Nephron progenitor cell (in vitro differentiated cells): ENCODE measurements at regions not wholly inside any gene's neighbourhood (a gene's known extent, or its start where the extent isn't known, plus 50 kb on each side); places are given as distances from the start of the nearest gene placed in this dataset.
A peak's percentile ranks its signal among the peaks of the same experiment; 100 is the strongest.

Source experiments
- DNase-seq: peaks from one replicate; pipeline ENCODE4 v3.0.0; 2021
- H3K27ac Mint-ChIP-seq: 2 replicates; pipeline ENCODE4 v1.8.0; 2021; ENCODE audit warnings: mild to moderate bottlenecking, moderate library complexity, mixed read lengths
- H3K27me3 Mint-ChIP-seq: 2 replicates; pipeline ENCODE4 v1.8.0; 2021; ENCODE audit warnings: mild to moderate bottlenecking, low read depth, mixed read lengths; ENCODE audit not compliant: poor library complexity
- H3K36me3 Mint-ChIP-seq: 2 replicates; pipeline ENCODE4 v1.8.0; 2021; ENCODE audit warnings: low read depth, mixed read lengths
- H3K4me1 Mint-ChIP-seq: 2 replicates; pipeline ENCODE4 v1.8.0; 2021; ENCODE audit warnings: mixed read lengths
- H3K4me3 Mint-ChIP-seq: 2 replicates; pipeline ENCODE4 v1.8.0; 2021; ENCODE audit warnings: mild to moderate bottlenecking, moderate library complexity, mixed read lengths
- H3K9me3 Mint-ChIP-seq: 2 replicates; pipeline ENCODE4 v1.8.0; 2021; ENCODE audit warnings: mild to moderate bottlenecking, moderate library complexity, mixed read lengths
- CTCF ChIP-seq: fragments of 200-600 bp; sonication (generic); IDR thresholded peaks from 2 replicates; pipeline ENCODE4 v1.5.0; 2021; ENCODE audit warnings: antibody characterized with exemption

DNA sequence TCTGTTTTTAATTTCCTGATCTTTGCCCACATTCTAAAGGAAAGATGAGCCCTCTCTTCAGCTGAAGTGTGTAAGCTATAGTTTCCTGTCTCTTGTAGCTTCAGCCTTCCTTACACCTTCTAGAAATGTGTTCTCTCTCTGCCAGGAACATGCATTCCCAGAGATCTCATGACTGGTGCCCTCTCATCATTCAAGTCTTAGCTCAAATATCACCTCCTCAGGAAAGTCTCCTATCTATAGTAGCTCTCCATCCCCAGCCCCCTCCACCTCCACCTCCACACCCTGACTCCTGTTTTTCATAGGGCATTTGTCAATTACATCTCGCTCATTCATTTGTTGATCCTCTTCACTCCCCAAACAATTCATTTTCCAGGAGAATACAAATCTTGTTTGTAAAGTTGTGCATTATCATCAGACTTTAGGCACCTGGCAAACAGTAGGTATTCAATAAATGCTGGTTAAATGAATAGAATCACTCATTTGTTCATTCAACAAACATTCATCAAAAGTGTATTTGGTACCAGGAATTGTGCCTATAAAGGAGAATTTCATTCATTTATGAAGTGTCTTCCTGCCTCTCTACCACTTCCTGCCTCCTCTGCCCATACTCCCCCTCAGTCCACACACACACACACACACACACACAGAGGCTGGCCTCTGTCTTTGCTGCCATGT is 160.3 kb downstream of the BBOX1 start:
- Mint-ChIP-seq H3K36me3 (no peaks in the 10 kb centered on the region), H3K4me3 (no peak overlapping the region), H3K4me1 (peaks cover 57% of the 10 kb centered on the region), H3K9me3 (no peaks in the 10 kb centered on the region), H3K27me3 (no peaks in the 10 kb centered on the region), H3K27ac (peak overlapping the region; percentile 91)
- TF ChIP-seq CTCF, result no peak
- DNase-seq, result no peak

DNA sequence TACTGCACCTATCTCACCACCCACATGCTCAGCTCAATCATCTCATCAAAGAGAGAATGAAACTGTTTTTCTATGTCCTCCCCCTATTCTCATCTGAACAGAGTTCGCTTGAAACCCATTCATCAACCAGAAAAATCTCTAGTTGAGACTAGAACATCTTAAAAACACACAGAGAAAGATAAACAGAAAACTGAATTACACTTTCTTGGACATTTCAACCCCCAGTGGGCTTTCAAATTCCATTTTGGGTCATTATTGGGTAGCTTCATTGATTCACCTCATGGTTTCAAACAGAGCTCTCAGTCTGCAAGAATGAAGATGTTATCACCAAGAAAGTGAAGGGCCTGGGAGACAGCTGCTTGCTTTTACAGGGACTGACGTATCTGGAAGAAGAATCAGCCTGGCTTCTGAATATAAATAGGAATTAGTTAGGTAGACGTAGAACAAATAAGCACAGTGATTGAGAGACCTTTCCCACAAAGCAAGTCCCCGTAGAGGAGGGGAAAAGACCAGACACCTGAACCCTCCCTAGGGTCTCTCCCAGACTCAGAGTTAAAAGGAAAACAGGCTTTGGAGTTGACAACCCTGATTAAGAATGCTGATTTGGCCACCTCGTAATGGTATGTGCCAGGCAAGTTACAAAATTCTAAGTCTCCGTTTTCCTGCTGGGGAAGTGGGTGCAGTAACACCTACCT is 155.7 kb downstream of the BBOX1 start:
- H3K4me3 Mint-ChIP-seq, result no peak overlapping the region
- no peak for TF ChIP-seq CTCF
- peaks cover 57% of the 10 kb centered on the region for H3K4me1 Mint-ChIP-seq
- no peak for DNase-seq
- no peaks in the 10 kb centered on the region for H3K27me3 Mint-ChIP-seq
- no peaks in the 10 kb centered on the region for H3K36me3 Mint-ChIP-seq
- no peak overlapping the region for H3K27ac Mint-ChIP-seq
- H3K9me3 Mint-ChIP-seq, result no peaks in the 10 kb centered on the region

DNA sequence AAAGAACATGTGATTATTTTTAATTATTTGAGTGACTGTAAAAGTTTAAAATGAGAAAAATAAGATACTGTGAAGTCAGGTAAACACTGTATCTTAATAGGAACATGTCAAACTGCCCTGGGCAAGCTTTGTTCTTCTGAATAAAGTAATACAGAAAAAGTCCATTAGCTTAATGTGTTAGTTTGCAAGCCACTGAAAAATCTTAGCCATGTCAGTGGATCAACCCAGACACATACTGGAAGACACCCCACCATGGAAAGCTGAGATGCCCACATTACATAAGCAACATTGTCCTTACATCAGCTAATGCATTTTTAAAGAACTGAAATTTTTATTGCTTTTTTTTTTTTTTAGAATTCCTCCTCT is 155.2 kb downstream of the BBOX1 start:
- peaks cover 3% of the 10 kb centered on the region for H3K36me3 Mint-ChIP-seq
- H3K4me3 Mint-ChIP-seq, result no peak overlapping the region
- H3K9me3 Mint-ChIP-seq, result no peaks in the 10 kb centered on the region
- DNase-seq, result no peak
- H3K27ac Mint-ChIP-seq, result no peak overlapping the region
- H3K27me3 Mint-ChIP-seq, result no peaks in the 10 kb centered on the region
- TF ChIP-seq CTCF, result no peak
- H3K4me1 Mint-ChIP-seq, result peaks cover 57% of the 10 kb centered on the region

DNA sequence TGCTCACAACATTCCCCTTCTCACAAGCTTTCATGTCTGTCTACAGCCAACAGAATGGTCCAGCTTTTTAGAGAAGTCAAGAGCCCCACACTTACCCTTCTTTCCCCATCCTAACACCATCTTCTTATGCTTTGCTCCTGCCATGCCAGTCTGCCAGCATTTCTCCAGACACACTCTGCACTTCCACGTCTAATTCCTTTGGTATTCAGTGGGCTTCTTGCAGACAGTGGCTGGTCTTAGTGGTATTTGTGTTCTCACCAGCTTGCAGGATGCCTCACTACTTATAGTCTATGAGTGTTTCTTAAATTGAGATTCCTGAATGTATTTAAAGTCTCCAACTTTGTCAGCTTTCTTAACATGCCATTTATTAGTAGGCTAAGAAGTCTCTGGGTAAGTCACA is 154.4 kb downstream of the BBOX1 start:
- peaks cover 52% of the 10 kb centered on the region for H3K4me1 Mint-ChIP-seq
- no peak for TF ChIP-seq CTCF
- no peaks in the 10 kb centered on the region for H3K27me3 Mint-ChIP-seq
- H3K9me3 Mint-ChIP-seq, result no peaks in the 10 kb centered on the region
- DNase-seq, result no peak
- H3K4me3 Mint-ChIP-seq, result no peak overlapping the region
- peak overlapping the region; percentile 20 for H3K27ac Mint-ChIP-seq
- peaks cover 7% of the 10 kb centered on the region for H3K36me3 Mint-ChIP-seq

GRCh38 chr11:27193434-27194225 is 153.0 kb downstream of the BBOX1 start:
- H3K4me1 Mint-ChIP-seq, result peaks cover 56% of the 10 kb centered on the region
- no peaks in the 10 kb centered on the region for H3K27me3 Mint-ChIP-seq
- peaks cover 7% of the 10 kb centered on the region for H3K36me3 Mint-ChIP-seq
- DNase-seq, result no peak
- no peak overlapping the region for H3K4me3 Mint-ChIP-seq
- no peak for TF ChIP-seq CTCF
- no peaks in the 10 kb centered on the region for H3K9me3 Mint-ChIP-seq
- H3K27ac Mint-ChIP-seq, result no peak overlapping the region
